Muscle of leg (tissue), 3 donors: ENCODE measurements at regions not wholly inside any gene's neighbourhood (a gene's known extent, or its start where the extent isn't known, plus 50 kb on each side); places are given as distances from the start of the nearest gene placed in this dataset.
A peak's percentile ranks its signal among the peaks of the same experiment; 100 is the strongest.
"Not testable (repeated sequence)": the region's sequence is repeated elsewhere in the genome, so short reads cannot be mapped to it uniquely, and the experiment has no call there.

Experiments used
- DNase-seq: peaks from one replicate; pipeline ENCODE4 v3.0.0; 2013
- H3K27ac ChIP-seq: one replicate; pipeline ENCODE4 v1.5.1; 2013; ENCODE audit warnings: mild to moderate bottlenecking, low read length, control low read depth
- H3K27me3 ChIP-seq: one replicate; pipeline ENCODE4 v1.6.1; 2013; ENCODE audit warnings: low read length; ENCODE audit not compliant: control insufficient read depth, insufficient read depth
- H3K36me3 ChIP-seq: one replicate; pipeline ENCODE4 v1.6.1; 2013; ENCODE audit warnings: low read length; ENCODE audit not compliant: control insufficient read depth, insufficient read depth
- H3K4me1 ChIP-seq: one replicate; pipeline ENCODE4 v1.6.1; 2013; ENCODE audit warnings: low read length; ENCODE audit not compliant: control insufficient read depth, insufficient read depth
- H3K4me3 ChIP-seq: one replicate; pipeline ENCODE4 v1.5.1; 2013; ENCODE audit warnings: low read length, control low read depth
- H3K9me3 ChIP-seq: replicated peaks from 2 replicates; pipeline ENCODE4 v1.6.1; 2013; ENCODE audit warnings: low read depth, low read length; ENCODE audit not compliant: control insufficient read depth
- WGBS: methylation state at CpG from one replicate; pipeline ENCODE4 v1.1.5; 2013; ENCODE audit warnings: missing lambda C conversion rate; ENCODE audit not compliant: insufficient coverage; 5-methylcytosine and 5-hydroxymethylcytosine counted together

DNA sequence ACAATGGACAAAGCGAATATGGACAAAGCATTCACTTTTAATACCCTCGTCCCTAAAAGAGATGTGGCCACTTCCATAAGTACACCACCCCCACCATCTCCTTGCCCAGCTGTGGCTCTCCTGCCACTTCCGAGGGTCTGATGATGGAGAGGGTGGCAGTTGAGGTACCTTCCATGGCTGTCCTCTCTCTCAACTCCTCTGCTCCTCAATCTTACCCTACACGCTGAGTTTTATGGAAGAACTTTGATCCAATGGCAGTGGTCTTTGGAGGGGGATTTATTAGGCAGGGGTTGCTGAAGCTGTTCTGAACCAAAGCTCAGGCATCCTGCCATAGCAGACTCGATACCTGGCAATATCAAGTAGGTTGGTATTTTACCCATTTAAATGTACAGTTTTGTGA lies 413.0 kb downstream of the TSHZ3 start:
- Histone ChIP-seq H3K9me3 (no peaks in the 10 kb centered on the region), H3K36me3 (no peaks in the 10 kb centered on the region), H3K27ac (no peak overlapping the region), H3K27me3 (no peaks in the 10 kb centered on the region), H3K4me1 (peaks cover 4% of the 10 kb centered on the region), H3K4me3 (no peak overlapping the region)
- WGBS, result no CpG with 5 or more reads among the region's 5 CpGs
- no peak for DNase-seq

DNA sequence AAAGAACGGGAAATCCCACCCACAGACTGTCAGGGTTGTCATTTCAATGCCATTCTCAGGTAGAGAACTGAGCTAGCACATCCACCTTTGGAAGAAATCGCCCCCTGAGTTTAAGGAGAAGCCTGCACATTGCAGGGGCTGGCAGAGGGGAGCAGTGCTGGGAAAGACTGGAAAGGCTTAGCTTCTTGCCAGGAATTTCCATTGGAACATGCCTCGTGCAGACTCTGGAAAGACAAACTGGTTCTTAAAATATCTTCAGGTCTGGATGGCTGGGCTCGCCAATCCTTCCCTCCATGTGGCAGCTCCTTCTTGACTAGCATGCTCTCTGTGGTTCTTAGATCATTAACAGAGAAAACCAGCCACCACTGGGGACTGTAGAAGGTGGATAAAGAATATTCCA lies 414.1 kb downstream of the TSHZ3 start:
- Histone ChIP-seq H3K36me3 (no peaks in the 10 kb centered on the region), H3K27me3 (no peaks in the 10 kb centered on the region), H3K27ac (no peak overlapping the region), H3K4me1 (peaks cover 8% of the 10 kb centered on the region), H3K4me3 (no peak overlapping the region), H3K9me3 (no peaks in the 10 kb centered on the region)
- 40% methylated on average over 2 of the region's 4 CpGs for WGBS
- peak; percentile 59 for DNase-seq

DNA sequence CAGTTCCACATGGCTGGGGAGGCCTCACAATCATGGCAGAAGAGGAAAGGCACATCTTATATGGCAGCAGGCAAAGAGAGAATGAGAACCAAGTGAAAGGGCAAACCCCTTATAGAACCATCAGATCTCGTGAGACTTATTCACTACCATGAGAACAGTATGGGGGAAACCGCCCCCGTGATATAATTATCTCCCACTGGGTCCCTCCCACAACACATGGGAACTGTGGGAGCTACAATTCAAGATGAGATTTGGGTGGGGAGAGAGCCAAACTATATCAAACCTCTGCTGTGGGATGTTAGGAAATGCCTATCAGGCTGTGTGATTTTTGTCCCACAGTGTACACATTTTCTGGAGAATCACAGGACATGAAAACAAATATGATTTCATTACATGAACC lies 415.8 kb downstream of the TSHZ3 start:
- not testable (repeated sequence) for DNase-seq, H3K27me3 ChIP-seq, H3K9me3 ChIP-seq, H3K27ac ChIP-seq, H3K4me1 ChIP-seq, H3K36me3 ChIP-seq, H3K4me3 ChIP-seq
- WGBS, result no CpG with 5 or more reads among the region's 3 CpGs

DNA sequence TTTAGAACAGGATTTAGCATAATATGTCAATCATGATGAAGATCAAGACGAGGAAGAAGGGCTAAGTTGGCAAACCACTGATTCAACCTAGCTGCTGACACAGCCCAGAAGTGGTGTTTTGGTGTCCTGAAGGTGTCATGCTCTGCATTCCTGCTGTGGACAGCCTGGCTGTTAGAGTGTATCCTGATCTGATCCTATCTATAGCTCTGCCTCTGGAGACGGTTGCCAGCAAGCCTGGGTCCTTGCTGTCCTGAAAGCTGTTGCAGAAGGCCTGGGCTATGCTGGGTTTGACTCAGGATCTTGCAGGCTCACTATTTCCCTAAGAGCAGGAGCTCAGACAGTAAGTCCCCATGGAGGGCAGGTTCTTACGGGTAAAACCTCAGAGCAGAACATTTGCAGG lies 416.4 kb downstream of the TSHZ3 start:
- no peak overlapping the region for H3K4me3 ChIP-seq
- peaks cover 8% of the 10 kb centered on the region for H3K4me1 ChIP-seq
- DNase-seq, result peak; percentile 26
- no peak overlapping the region for H3K27ac ChIP-seq
- no peaks in the 10 kb centered on the region for H3K36me3 ChIP-seq
- 63% methylated on average over 2 of the region's 3 CpGs for WGBS
- H3K27me3 ChIP-seq, result no peaks in the 10 kb centered on the region
- H3K9me3 ChIP-seq, result peaks cover 6% of the 10 kb centered on the region

DNA sequence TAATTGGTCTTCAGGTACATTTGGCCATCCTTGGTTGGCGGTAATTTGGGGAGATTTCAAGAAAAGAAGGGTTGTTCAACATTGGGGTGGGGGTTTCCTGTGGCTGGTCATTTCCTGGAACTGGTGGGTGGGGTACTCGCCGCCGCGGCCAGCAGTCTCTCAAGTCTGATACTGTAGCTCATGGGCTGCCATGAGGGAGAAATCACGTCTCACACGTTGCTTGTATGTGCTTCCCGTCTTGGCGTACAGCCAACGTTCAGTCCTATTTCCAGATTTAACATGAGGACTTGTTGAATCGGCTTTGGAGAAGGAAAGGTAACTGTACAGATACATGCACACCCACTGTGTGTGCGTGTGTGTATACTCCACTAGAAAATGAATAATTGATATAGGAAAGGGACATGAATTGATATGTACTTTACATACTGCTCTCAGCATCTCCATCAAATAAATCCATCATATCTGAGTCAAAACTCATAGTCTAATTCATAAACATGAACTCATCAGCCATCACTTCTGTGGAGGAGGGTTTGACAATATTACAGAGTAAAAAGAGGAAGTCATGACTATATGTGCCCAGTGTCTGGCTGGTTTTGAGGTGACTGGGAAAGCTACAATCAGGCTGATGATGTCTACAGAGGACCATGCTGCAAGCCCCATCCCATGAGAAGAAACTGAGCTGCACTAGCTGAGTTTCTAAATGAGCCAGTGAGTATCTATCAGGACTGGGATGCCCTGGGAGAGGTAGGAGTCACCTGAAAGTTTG lies 418.1 kb downstream of the TSHZ3 start:
- Histone ChIP-seq H3K9me3 (peaks cover 6% of the 10 kb centered on the region), H3K4me3 (no peak overlapping the region), H3K4me1 (peaks cover 8% of the 10 kb centered on the region), H3K27ac (no peak overlapping the region), H3K27me3 (no peaks in the 10 kb centered on the region), H3K36me3 (no peaks in the 10 kb centered on the region)
- peak; percentile 36 for DNase-seq
- WGBS, result 43% methylated on average over 7 of the region's 12 CpGs

DNA sequence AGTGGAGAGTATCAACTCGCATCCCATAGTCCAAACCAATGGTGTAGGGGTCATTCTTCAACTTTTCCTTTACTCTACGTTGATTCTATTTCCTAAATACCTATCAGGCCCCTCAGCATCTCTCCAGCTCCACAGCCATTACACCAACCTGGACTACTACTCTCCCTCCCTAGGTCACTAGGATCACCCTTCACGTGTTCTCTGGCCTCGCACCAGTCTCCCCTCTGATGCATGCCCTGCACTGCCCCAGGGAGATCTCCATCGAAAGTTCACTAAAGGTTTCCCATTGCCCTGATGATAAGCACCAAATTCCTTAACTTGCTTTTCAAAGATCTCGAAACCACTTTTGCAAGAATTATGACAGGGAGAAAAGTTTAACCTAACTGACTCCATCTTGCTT lies 421.5 kb downstream of the TSHZ3 start:
- H3K27me3 ChIP-seq, result no peaks in the 10 kb centered on the region
- no peak for DNase-seq

DNA sequence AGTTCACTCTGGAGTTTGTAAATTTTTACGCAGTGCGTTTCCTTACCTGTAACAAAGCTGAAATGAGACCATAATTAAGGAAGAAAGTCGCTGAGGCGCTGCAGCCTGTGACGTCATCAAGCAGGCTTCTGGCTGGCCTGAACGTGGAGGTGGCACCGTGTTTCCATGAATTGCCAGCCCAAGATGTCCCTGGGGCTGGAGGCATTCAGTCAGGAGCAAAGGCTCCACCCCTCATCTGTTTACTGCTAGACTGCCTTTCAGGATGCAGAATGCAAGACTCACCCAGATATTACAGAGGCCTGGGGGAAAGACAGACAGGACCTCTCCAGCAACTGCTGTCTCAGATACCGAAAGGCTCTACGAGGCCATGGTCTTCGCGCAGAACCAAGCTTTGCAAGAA lies 424.6 kb downstream of the TSHZ3 start:
- 74% methylated on average over 11 of the region's 11 CpGs for WGBS

More for the DNA sequence above, 421.5 kb downstream of the TSHZ3 start:
- Histone ChIP-seq H3K4me3 (no peak overlapping the region), H3K9me3 (peaks cover 6% of the 10 kb centered on the region), H3K36me3 (no peaks in the 10 kb centered on the region), H3K27ac (no peak overlapping the region), H3K4me1 (peaks cover 4% of the 10 kb centered on the region)
- 77% methylated on average over 3 of the region's 6 CpGs for WGBS

DNA sequence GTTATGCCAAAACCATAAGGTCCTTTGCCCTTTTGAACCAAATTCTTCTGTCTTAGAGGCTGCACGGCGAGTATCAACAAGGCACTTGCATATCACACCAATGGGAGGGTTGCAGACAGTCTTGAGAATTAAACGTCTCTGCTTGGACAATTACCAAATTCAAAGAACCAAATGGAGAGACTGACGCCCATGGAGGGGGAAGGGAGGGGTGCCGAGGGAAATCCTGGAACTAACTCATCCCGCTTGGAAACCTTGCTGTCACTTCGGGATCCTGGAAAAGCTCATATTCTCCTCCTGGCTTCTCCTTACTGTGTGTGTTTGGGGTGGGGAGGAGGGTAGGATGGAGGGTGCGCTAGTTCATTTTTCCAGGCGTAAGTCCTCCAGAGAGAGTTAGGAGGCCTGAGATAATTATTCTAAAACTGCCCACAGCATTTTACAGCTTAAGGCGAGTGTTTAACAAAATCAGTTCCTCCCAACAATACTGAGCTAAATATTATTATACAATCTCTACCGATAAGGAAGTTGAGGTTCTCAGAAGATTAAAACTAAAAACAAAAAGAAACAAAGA lies 425.1 kb downstream of the TSHZ3 start:
- Histone ChIP-seq H3K4me3 (no peak overlapping the region), H3K27me3 (peaks cover 5% of the 10 kb centered on the region), H3K4me1 (no peaks in the 10 kb centered on the region), H3K27ac (no peak overlapping the region), H3K9me3 (peaks cover 6% of the 10 kb centered on the region), H3K36me3 (no peaks in the 10 kb centered on the region)
- 58% methylated on average over 4 of the region's 11 CpGs for WGBS
- no peak for DNase-seq

More for the DNA sequence above, 424.6 kb downstream of the TSHZ3 start:
- no peak overlapping the region for H3K27ac ChIP-seq
- no peaks in the 10 kb centered on the region for H3K36me3 ChIP-seq
- peaks cover 6% of the 10 kb centered on the region for H3K9me3 ChIP-seq
- H3K4me3 ChIP-seq, result no peak overlapping the region
- peaks cover 5% of the 10 kb centered on the region for H3K27me3 ChIP-seq
- no peak for DNase-seq
- no peaks in the 10 kb centered on the region for H3K4me1 ChIP-seq

DNA sequence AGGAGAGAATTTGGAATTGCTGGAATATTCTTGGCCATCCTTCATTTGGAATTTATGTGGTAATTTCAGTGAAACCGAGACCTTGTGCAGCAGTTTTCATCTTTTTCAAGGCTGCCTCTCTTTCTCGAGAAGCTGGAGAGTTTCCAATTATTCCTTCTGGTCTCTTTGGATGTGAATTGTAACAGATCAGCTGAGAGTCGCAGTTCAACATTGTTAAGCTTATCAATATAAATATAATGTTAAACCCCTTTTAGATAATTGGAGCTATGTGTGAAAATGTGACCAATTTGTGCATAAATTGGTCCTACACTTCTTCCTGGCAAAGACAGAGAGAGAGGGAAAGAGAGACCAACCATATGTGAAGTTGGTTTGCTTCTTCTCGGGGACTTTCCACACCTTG lies 425.6 kb downstream of the TSHZ3 start:
- H3K27ac ChIP-seq, result no peak overlapping the region
- peaks cover 5% of the 10 kb centered on the region for H3K27me3 ChIP-seq
- no peak for DNase-seq
- no peaks in the 10 kb centered on the region for H3K36me3 ChIP-seq
- no peaks in the 10 kb centered on the region for H3K4me1 ChIP-seq
- WGBS, result 50% methylated on average over 1 of the region's 4 CpGs
- peaks cover 6% of the 10 kb centered on the region for H3K9me3 ChIP-seq
- no peak overlapping the region for H3K4me3 ChIP-seq

DNA sequence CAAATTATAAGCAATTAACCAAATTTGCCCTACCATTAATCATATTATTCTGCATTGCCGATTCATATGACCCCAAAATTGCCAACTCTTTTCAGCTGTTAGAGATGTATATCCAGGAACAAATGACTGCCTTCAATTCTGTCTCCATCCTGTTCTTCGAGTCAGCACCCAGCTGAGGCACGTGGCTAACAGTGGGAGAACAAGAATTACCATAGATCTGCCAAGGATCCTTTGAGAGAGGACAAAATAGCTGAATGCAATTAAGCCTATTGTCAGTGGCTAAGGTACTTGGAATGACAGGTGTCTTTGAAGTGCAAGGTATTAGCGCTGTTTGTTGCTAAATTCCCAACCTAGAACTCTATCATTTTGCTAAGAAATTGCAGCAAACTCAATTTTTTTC lies 426.1 kb downstream of the TSHZ3 start:
- 60% methylated on average over 2 of the region's 4 CpGs for WGBS
- Histone ChIP-seq H3K36me3 (no peaks in the 10 kb centered on the region), H3K4me1 (no peaks in the 10 kb centered on the region), H3K27ac (no peak overlapping the region), H3K27me3 (peaks cover 5% of the 10 kb centered on the region), H3K4me3 (no peak overlapping the region), H3K9me3 (peaks cover under 1% of the 10 kb centered on the region)
- no peak for DNase-seq
